Colonic mucosa (tissue), 4 donors: ENCODE measurements at regions not wholly inside any gene's neighbourhood (a gene's known extent, or its start where the extent isn't known, plus 50 kb on each side); places are given as distances from the start of the nearest gene placed in this dataset.

ENCODE experiments used
- DNase-seq: peaks from one replicate; pipeline ENCODE4 v3.0.0-alpha.2; 2020
- H3K27ac ChIP-seq: fragments of 200-600 bp; one replicate; pipeline ENCODE4 v1.8.0; 2021
- H3K27me3 ChIP-seq: fragments of 200-600 bp; one replicate; pipeline ENCODE4 v1.8.0; 2021
- H3K36me3 ChIP-seq: fragments of 200-600 bp; one replicate; pipeline ENCODE4 v1.8.0; 2021
- H3K4me1 ChIP-seq: fragments of 200-600 bp; one replicate; pipeline ENCODE4 v1.8.0; 2021; ENCODE audit warnings: mild to moderate bottlenecking
- H3K4me3 ChIP-seq: fragments of 200-600 bp; one replicate; pipeline ENCODE4 v1.8.0; 2021
- H3K9ac ChIP-seq, 2 donors: one replicate each; pipeline ENCODE4 v1.7.0; 2013; ENCODE audit warnings: control low read depth in 2 of 2, low read depth in 2 of 2, low read length in 2 of 2
- H3K9me3 ChIP-seq: fragments of 200-600 bp; one replicate; pipeline ENCODE4 v1.8.0; 2021
- intact Hi-C: fragments of 100-400 bp; cut with DNase I; formaldehyde crosslinking; loops from one replicate; pipeline ENCODE4 v1.14.1; 2022
- TF ChIP-seq, protein P1 (sequence below): fragments of 200-600 bp; IDR thresholded peaks from one replicate; pipeline ENCODE4 v1.8.0; 2022; ENCODE audit warnings: antibody characterized with exemption, mild to moderate bottlenecking
- donor health status: healthy.
- donor health status: DM: no; HTN: no; CAD: no.
- donor health status: DM: no; HTN: no; CAD: no.

- no peak overlapping the region for H3K4me3 ChIP-seq
- TF ChIP-seq, protein P1, sequence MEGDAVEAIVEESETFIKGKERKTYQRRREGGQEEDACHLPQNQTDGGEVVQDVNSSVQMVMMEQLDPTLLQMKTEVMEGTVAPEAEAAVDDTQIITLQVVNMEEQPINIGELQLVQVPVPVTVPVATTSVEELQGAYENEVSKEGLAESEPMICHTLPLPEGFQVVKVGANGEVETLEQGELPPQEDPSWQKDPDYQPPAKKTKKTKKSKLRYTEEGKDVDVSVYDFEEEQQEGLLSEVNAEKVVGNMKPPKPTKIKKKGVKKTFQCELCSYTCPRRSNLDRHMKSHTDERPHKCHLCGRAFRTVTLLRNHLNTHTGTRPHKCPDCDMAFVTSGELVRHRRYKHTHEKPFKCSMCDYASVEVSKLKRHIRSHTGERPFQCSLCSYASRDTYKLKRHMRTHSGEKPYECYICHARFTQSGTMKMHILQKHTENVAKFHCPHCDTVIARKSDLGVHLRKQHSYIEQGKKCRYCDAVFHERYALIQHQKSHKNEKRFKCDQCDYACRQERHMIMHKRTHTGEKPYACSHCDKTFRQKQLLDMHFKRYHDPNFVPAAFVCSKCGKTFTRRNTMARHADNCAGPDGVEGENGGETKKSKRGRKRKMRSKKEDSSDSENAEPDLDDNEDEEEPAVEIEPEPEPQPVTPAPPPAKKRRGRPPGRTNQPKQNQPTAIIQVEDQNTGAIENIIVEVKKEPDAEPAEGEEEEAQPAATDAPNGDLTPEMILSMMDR, result no peak
Measured at GRCh38 chr5:168182269-168182668, 109.2 kb upstream of the WWC1 start.

GRCh38 chr5:168184103-168184502 lies 107.3 kb upstream of the WWC1 start:
- no peak overlapping the region for H3K9ac ChIP-seq
- DNase-seq, result no peak
- H3K27me3 ChIP-seq, result no peaks in the 10 kb centered on the region
- no peak overlapping the region for H3K4me3 ChIP-seq
- TF ChIP-seq, protein P1, result no peak
- no peaks in the 10 kb centered on the region for H3K4me1 ChIP-seq
- H3K36me3 ChIP-seq, result no peaks in the 10 kb centered on the region
- no peaks in the 10 kb centered on the region for H3K9me3 ChIP-seq
- intact Hi-C loops, result no loop called here
- no peak overlapping the region for H3K27ac ChIP-seq

More at GRCh38 chr5:168182269-168182668, 109.2 kb upstream of the WWC1 start:
- Histone ChIP-seq H3K4me1 (no peaks in the 10 kb centered on the region), H3K36me3 (no peaks in the 10 kb centered on the region), H3K9me3 (no peaks in the 10 kb centered on the region), H3K27ac (no peak overlapping the region), H3K9ac (no peak overlapping the region), H3K27me3 (no peaks in the 10 kb centered on the region)
- DNase-seq, result no peak
- intact Hi-C loops, result no loop called here

GRCh38 chr5:168186289-168187074 lies 105.0 kb upstream of the WWC1 start:
- intact Hi-C loops, result no loop called here
- TF ChIP-seq, protein P1, result no peak

GRCh38 chr5:168187614-168188013 lies 103.8 kb upstream of the WWC1 start:
- no peaks in the 10 kb centered on the region for H3K36me3 ChIP-seq
- no peaks in the 10 kb centered on the region for H3K4me1 ChIP-seq
- no peak overlapping the region for H3K27ac ChIP-seq
- H3K9me3 ChIP-seq, result no peaks in the 10 kb centered on the region
- H3K4me3 ChIP-seq, result no peak overlapping the region
- TF ChIP-seq, protein P1, result no peak
- H3K9ac ChIP-seq, result no peak overlapping the region
- intact Hi-C loops, result no loop called here
- H3K27me3 ChIP-seq, result no peaks in the 10 kb centered on the region
- no peak for DNase-seq

More at GRCh38 chr5:168186289-168187074, 105.0 kb upstream of the WWC1 start:
- Histone ChIP-seq H3K4me1 (no peaks in the 10 kb centered on the region), H3K9ac (no peak overlapping the region), H3K36me3 (no peaks in the 10 kb centered on the region), H3K4me3 (no peak overlapping the region), H3K27ac (no peak overlapping the region), H3K27me3 (no peaks in the 10 kb centered on the region), H3K9me3 (no peaks in the 10 kb centered on the region)
- no peak for DNase-seq

DNA sequence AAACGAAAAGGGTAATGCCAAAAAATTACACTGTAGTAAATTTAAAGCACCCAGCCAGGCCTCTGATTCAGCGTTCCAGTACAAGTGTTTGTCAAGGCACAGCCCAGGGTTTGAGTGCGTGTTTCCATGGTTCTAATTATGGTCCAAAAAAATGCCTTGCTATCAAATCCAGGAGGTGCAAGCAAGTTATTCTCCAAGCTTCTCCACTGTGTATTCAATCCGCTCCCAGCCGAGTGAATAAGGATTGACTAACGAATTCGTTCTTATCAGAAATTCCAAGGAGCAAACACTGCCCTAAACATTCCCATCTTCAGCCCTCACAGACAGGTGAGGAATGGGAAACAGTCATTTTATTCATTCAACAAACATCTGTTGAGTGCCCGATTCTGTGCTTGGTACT lies 103.3 kb upstream of the WWC1 start:
- intact Hi-C loops, result no loop called here
- Histone ChIP-seq H3K4me1 (no peaks in the 10 kb centered on the region), H3K27ac (no peak overlapping the region), H3K27me3 (no peaks in the 10 kb centered on the region), H3K9me3 (no peaks in the 10 kb centered on the region), H3K4me3 (no peak overlapping the region), H3K9ac (no peak overlapping the region), H3K36me3 (no peaks in the 10 kb centered on the region)
- TF ChIP-seq, protein P1, result no peak
- no peak for DNase-seq
